Left lobe of liver (tissue), 2 donors: ENCODE measurements at regions not wholly inside any gene's neighbourhood (a gene's known extent, or its start where the extent isn't known, plus 50 kb on each side); places are given as distances from the start of the nearest gene placed in this dataset.
A peak's percentile ranks its signal among the peaks of the same experiment; 100 is the strongest.

Experiments
- ATAC-seq: fragments of 200-7000 bp; cut with Tn5 transposase; one replicate; pipeline ENCODE4 v1.9.1; 2020; ENCODE audit warnings: mild to moderate bottlenecking, moderate library complexity
- DNase-seq: peaks from one replicate; pipeline ENCODE4 v3.0.0-alpha.2; 2020; ENCODE audit warnings: low spot score
- donor health status: DM: no; HTN: no; CAD: no; lungs with moderate emphysema.
- donor health status: DM: no; HTN: yes; CAD: no.

- ATAC-seq, result no peak
- DNase-seq, result no peak
These were observed 81.1 kb upstream of the SLCO4A1 start for GRCh38 chr20:62561182-62561581.

- no peak for ATAC-seq
- no peak for DNase-seq
These were observed 80.4 kb upstream of the SLCO4A1 start for GRCh38 chr20:62561948-62562347.

- ATAC-seq, result no peak
- DNase-seq, result no peak
These were observed 79.5 kb upstream of the SLCO4A1 start for GRCh38 chr20:62562831-62563230.

- DNase-seq (no peak), ATAC-seq (no peak)
These were observed 78.7 kb upstream of the SLCO4A1 start for GRCh38 chr20:62563561-62563960.

- DNase-seq (no peak), ATAC-seq (no peak)
These were observed 77.7 kb upstream of the SLCO4A1 start for GRCh38 chr20:62564456-62565245.

GRCh38 chr20:62566266-62566665, 76.0 kb upstream of the SLCO4A1 start:
- no peak for DNase-seq
- no peak for ATAC-seq

- DNase-seq (no peak), ATAC-seq (no peak)
These were observed 75.5 kb upstream of the SLCO4A1 start for GRCh38 chr20:62566771-62567170.

- DNase-seq (no peak), ATAC-seq (no peak)
These were observed 74.9 kb upstream of the SLCO4A1 start for GRCh38 chr20:62567246-62568044.

GRCh38 chr20:62568045-62568389, 74.3 kb upstream of the SLCO4A1 start:
- no peak for DNase-seq
- ATAC-seq, result no peak

GRCh38 chr20:62569615-62570014, 72.7 kb upstream of the SLCO4A1 start:
- ATAC-seq (no peak), DNase-seq (no peak)

GRCh38 chr20:62570403-62570802, 71.9 kb upstream of the SLCO4A1 start:
- ATAC-seq, result no peak

GRCh38 chr20:62570897-62571668, 71.2 kb upstream of the SLCO4A1 start:
- DNase-seq, result no peak
- no peak for ATAC-seq

More at GRCh38 chr20:62570403-62570802, 71.9 kb upstream of the SLCO4A1 start:
- no peak for DNase-seq

GRCh38 chr20:62571669-62572344, 70.5 kb upstream of the SLCO4A1 start:
- ATAC-seq, result no peak
- no peak for DNase-seq

GRCh38 chr20:62572980-62573379, 69.3 kb upstream of the SLCO4A1 start:
- ATAC-seq (no peak), DNase-seq (no peak)

GRCh38 chr20:62573817-62574216, 68.5 kb upstream of the SLCO4A1 start:
- no peak for DNase-seq
- ATAC-seq, result no peak

- ATAC-seq (no peak), DNase-seq (no peak)
These were observed 67.9 kb upstream of the SLCO4A1 start for GRCh38 chr20:62574230-62574993.

GRCh38 chr20:62575976-62576722, 66.2 kb upstream of the SLCO4A1 start:
- ATAC-seq (no peak), DNase-seq (no peak)

GRCh38 chr20:62576815-62577489, 65.4 kb upstream of the SLCO4A1 start:
- DNase-seq (no peak), ATAC-seq (peak; percentile 21)

GRCh38 chr20:62577490-62577836, 64.8 kb upstream of the SLCO4A1 start:
- ATAC-seq (no peak), DNase-seq (no peak)
